ENCODE measurements at regions not wholly inside any gene's neighbourhood (a gene's known extent, or its start where the extent isn't known, plus 50 kb on each side); places are given as distances from the start of the nearest gene placed in this dataset.

DNA sequence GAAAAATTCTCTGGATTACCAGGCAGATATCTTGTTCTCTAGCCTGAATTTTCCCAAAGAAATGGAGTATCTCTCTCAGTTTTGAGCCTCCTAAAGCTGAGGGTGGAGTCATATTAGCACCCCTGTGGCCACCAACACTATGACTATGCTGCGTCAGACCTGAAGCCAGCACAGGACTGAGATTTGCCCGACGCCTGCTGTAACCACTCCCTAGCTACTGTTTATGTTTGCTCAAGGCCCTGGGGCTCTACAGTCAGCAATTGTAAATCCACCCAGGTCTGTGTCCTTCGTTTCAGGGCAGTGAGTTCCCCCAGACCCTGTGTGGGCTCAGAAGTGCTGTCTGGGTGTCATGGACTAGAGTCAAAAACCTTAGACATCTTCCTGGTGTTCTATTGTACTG is 61.4 kb downstream of the ZXDA start:
- Histone ChIP-seq H3K4me1 (ENCODE audit: control insufficient read depth, insufficient read depth, low read length) (no peaks in the 10 kb centered on the region), H3K27me3 (ENCODE audit: control insufficient read depth, insufficient read depth, low read length) (no peaks in the 10 kb centered on the region), H3K9me3 (replicated peaks; ENCODE audit: control insufficient read depth, low read depth, low read length) (peaks cover 27% of the 10 kb centered on the region), H3K27ac (ENCODE audit: low read length) (no peak overlapping the region), H3K4me3 (ENCODE audit: low read length) (no peak overlapping the region), H3K36me3 (ENCODE audit: control insufficient read depth, insufficient read depth, low read length) (no peaks in the 10 kb centered on the region)
- 80% methylated on average over 3 of the region's 4 CpGs for WGBS (ENCODE audit: insufficient coverage)
- DNase-seq, result no peak

DNA sequence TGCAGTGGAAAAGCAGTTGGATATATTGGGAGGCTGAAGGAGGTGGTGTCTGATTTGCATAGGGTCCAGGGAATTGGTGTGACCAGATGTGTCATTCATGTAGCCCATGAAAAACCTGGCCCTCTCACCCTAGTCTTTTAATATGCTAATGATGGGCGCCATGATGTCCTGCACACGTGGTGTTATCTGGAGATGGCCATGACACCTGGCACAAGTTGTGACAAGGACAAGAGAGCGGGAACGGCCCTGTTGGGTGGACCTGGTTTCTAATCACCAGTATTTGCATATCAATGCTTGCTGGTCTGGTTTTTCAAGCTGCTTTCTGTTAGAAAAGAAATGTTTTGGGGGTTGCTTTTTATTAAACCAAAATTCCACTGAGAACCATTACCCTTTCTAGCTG is 87.4 kb downstream of the ZXDA start:
- Histone ChIP-seq H3K27me3 (ENCODE audit: control insufficient read depth, insufficient read depth, low read length) (no peaks in the 10 kb centered on the region), H3K36me3 (ENCODE audit: control insufficient read depth, insufficient read depth, low read length) (no peaks in the 10 kb centered on the region), H3K4me1 (ENCODE audit: control insufficient read depth, insufficient read depth, low read length) (no peaks in the 10 kb centered on the region), H3K9me3 (replicated peaks; ENCODE audit: control insufficient read depth, low read depth, low read length) (no peaks in the 10 kb centered on the region), H3K4me3 (ENCODE audit: low read length) (no peak overlapping the region), H3K27ac (ENCODE audit: low read length) (no peak overlapping the region)
- no peak for DNase-seq
- 61% methylated on average over 3 of the region's 4 CpGs for WGBS (ENCODE audit: insufficient coverage)

DNA sequence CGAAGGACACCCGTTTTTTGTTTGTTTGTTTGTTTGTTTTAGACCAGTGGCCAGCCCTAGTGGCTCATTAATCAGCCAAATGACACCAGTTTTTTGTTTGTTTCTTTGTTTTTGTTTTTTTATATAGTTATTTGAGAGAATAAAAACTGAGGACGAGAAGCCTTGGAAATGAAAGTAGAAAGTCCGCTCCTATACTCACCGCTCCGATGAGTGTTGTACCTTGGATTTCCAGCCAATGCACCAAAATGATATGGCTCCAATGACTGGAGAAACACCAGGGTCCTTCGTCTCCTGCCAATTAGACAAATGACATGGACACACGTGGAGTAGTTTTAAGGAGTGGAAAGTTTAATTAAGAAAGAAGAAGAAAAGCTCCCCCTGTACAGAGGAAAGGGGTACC is 87.9 kb downstream of the ZXDA start:
- Histone ChIP-seq H3K4me3 (ENCODE audit: low read length) (no peak overlapping the region), H3K27ac (ENCODE audit: low read length) (no peak overlapping the region), H3K27me3 (ENCODE audit: control insufficient read depth, insufficient read depth, low read length) (no peaks in the 10 kb centered on the region), H3K36me3 (ENCODE audit: control insufficient read depth, insufficient read depth, low read length) (no peaks in the 10 kb centered on the region), H3K4me1 (ENCODE audit: control insufficient read depth, insufficient read depth, low read length) (no peaks in the 10 kb centered on the region), H3K9me3 (replicated peaks; ENCODE audit: control insufficient read depth, low read depth, low read length) (no peaks in the 10 kb centered on the region)
- WGBS (ENCODE audit: insufficient coverage), result 74% methylated on average over 4 of the region's 8 CpGs
- DNase-seq, result no peak

DNA sequence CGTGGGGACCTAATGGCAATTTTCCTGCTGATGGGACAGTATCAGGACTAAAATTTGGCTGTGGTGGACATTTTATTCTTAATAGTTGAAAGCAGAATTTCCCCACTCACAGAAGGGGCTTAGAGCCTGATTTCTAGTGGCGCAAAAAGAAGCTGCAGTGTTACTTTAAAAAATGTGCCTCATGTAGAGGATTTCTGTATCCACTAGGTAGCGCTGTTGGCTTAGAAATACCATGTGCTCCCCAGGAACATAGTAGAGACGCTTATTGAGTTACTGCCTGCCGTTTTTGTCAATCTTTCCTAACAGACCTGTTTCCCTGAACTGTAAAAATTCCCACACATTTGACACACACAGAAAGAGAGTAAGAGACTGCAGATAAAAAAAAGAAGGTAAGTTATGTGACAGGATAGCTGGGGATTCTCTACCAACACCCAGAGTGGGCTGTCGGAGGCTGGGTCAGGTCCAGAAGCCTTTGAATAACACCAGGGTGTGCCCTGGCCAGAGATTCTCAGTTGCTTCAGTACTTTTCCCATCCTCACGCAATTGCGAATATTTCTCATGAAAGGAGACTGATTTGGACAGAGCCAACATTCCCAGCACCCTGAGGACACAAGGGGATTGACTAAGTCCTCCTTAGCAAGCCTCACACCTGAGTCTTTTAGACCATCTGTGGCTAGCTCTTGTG is 88.4 kb downstream of the ZXDA start:
- H3K4me3 ChIP-seq (ENCODE audit: low read length), result no peak overlapping the region

DNA sequence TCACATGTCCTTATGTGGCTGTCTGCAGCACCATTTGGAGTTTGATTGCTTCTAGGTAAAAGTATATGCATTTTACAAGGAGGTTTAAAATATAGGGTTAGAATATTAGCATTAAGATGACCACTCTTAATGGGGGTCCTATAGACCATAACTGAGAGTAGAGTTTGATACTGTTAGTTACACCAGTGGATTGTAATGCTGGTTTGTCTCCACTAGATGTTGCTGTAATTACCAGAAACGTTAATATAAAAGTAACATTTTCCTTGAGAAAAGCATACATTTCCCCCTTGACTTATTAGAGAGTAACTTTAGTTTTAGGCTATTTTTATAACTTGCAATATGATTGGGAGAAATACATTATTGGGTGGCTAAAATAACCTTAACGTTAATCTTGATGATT is 93.0 kb downstream of the ZXDA start:
- H3K4me3 ChIP-seq (ENCODE audit: low read length), result no peak overlapping the region
- WGBS (ENCODE audit: insufficient coverage), result no CpG with 5 or more reads among the region's 2 CpGs
- DNase-seq, result no peak
- H3K27me3 ChIP-seq (ENCODE audit: control insufficient read depth, insufficient read depth, low read length), result no peaks in the 10 kb centered on the region
- no peaks in the 10 kb centered on the region for H3K4me1 ChIP-seq (ENCODE audit: control insufficient read depth, insufficient read depth, low read length)
- no peak overlapping the region for H3K27ac ChIP-seq (ENCODE audit: low read length)
- peaks cover 10% of the 10 kb centered on the region for H3K9me3 ChIP-seq (replicated peaks; ENCODE audit: control insufficient read depth, low read depth, low read length)
- no peaks in the 10 kb centered on the region for H3K36me3 ChIP-seq (ENCODE audit: control insufficient read depth, insufficient read depth, low read length)

More for the DNA sequence above, 88.4 kb downstream of the ZXDA start:
- 22% methylated on average over 2 of the region's 8 CpGs for WGBS (ENCODE audit: insufficient coverage)
- no peak overlapping the region for H3K27ac ChIP-seq (ENCODE audit: low read length)
- H3K4me1 ChIP-seq (ENCODE audit: control insufficient read depth, insufficient read depth, low read length), result no peaks in the 10 kb centered on the region
- DNase-seq, result peak; percentile 22
- H3K9me3 ChIP-seq (replicated peaks; ENCODE audit: control insufficient read depth, low read depth, low read length), result peaks cover under 1% of the 10 kb centered on the region
- no peaks in the 10 kb centered on the region for H3K36me3 ChIP-seq (ENCODE audit: control insufficient read depth, insufficient read depth, low read length)
- no peaks in the 10 kb centered on the region for H3K27me3 ChIP-seq (ENCODE audit: control insufficient read depth, insufficient read depth, low read length)

DNA sequence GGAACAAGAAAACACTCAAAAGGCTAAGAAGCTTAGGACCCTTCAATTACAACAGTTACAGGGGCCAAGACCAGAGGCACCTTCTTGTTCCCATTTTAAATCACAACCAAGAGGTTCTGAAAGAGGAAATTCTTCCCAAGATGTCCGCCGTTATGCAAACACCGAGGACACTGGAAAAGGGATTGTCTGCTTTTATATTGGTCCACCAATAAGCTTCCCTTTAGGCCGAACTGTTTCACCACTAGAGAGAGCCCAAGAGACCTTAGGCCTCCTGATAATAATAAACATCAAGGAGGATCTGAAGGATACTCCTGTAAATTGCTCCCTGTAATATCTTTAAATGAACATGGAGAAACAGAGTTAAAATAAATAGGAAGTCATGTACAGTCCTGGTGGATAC is 92.6 kb upstream of the NLRP2B start:
- WGBS (ENCODE audit: insufficient coverage), result no CpG with 5 or more reads among the region's 4 CpGs
- no peaks in the 10 kb centered on the region for H3K27me3 ChIP-seq (ENCODE audit: control insufficient read depth, insufficient read depth, low read length)
- no peak for DNase-seq
- no peak overlapping the region for H3K27ac ChIP-seq (ENCODE audit: low read length)
- peaks cover 5% of the 10 kb centered on the region for H3K9me3 ChIP-seq (replicated peaks; ENCODE audit: control insufficient read depth, low read depth, low read length)
- H3K36me3 ChIP-seq (ENCODE audit: control insufficient read depth, insufficient read depth, low read length), result no peaks in the 10 kb centered on the region
- H3K4me3 ChIP-seq (ENCODE audit: low read length), result no peak overlapping the region
- H3K4me1 ChIP-seq (ENCODE audit: control insufficient read depth, insufficient read depth, low read length), result no peaks in the 10 kb centered on the region

DNA sequence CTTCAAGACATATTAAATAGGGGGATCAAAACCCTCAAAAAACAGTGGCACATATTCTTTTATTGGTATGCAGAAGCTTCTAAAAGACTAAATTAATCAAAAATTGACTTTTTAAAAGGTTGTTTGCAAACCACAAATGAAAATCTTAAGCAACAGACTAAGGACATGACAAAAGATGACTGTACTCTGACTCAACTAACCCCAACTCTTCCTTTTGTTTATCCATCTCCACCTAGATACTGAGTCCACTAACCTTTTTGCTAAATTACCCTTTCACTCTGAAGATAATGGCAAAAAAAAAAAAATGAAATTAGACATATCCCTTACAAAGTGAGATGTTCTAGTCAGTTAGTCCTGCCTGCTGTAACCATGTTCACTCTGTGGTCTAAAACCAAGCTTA is 91.6 kb upstream of the NLRP2B start:
- DNase-seq, result no peak
- H3K9me3 ChIP-seq (replicated peaks; ENCODE audit: control insufficient read depth, low read depth, low read length), result peaks cover 3% of the 10 kb centered on the region
- no peaks in the 10 kb centered on the region for H3K36me3 ChIP-seq (ENCODE audit: control insufficient read depth, insufficient read depth, low read length)
- H3K4me3 ChIP-seq (ENCODE audit: low read length), result no peak overlapping the region
- H3K27ac ChIP-seq (ENCODE audit: low read length), result no peak overlapping the region
- H3K4me1 ChIP-seq (ENCODE audit: control insufficient read depth, insufficient read depth, low read length), result no peaks in the 10 kb centered on the region
- no peaks in the 10 kb centered on the region for H3K27me3 ChIP-seq (ENCODE audit: control insufficient read depth, insufficient read depth, low read length)

DNA sequence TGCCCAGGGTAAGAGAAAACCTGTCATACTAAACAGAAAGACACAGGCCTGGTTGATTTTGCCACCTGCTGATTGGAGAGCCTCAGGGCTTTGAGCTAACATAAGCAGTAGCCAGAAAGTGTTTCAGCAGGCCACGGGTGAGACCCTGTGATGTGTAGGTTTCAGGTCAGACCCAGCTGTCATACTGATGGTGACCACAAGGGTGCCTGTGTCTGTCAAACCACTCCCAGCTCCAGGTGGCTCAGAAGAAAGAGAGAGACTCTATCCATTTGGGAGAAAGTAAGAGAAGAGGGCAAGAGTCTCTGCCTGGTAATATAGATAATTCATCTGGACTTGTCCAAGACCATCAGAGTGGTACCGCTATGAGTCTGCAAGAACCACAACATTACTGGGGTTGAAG is 72.8 kb upstream of the NLRP2B start:
- Histone ChIP-seq H3K4me1 (ENCODE audit: control insufficient read depth, insufficient read depth, low read length) (no peaks in the 10 kb centered on the region), H3K27ac (ENCODE audit: low read length) (no peak overlapping the region), H3K9me3 (replicated peaks; ENCODE audit: control insufficient read depth, low read depth, low read length) (peaks cover 14% of the 10 kb centered on the region), H3K4me3 (ENCODE audit: low read length) (no peak overlapping the region), H3K36me3 (ENCODE audit: control insufficient read depth, insufficient read depth, low read length) (no peaks in the 10 kb centered on the region), H3K27me3 (ENCODE audit: control insufficient read depth, insufficient read depth, low read length) (no peaks in the 10 kb centered on the region)
- WGBS (ENCODE audit: insufficient coverage), result 60% methylated on average over 1 of the region's 2 CpGs
- no peak for DNase-seq

DNA sequence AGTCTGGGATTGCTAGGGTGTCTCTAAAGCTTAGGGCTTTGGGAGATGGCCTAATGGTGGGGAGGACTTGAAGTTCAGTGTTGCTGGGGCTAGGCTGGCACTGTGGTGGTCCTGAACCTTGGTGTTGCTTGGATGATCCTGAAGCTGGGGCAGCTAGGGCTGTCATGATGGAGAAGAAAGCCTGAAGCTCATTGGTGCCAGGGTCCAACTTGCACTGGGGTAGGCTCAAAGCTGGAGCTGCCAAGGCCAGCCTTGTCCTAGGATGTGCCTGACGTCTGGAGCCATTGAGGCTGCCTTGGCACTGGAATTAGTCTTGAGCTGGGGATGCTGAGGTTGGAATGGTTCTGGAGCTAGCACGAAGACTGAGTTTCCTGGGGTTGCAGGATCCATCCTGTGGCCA is 61.0 kb upstream of the NLRP2B start:
- Histone ChIP-seq H3K27ac (ENCODE audit: low read length) (no peak overlapping the region), H3K4me1 (ENCODE audit: control insufficient read depth, insufficient read depth, low read length) (no peaks in the 10 kb centered on the region), H3K36me3 (ENCODE audit: control insufficient read depth, insufficient read depth, low read length) (no peaks in the 10 kb centered on the region), H3K4me3 (ENCODE audit: low read length) (no peak overlapping the region), H3K27me3 (ENCODE audit: control insufficient read depth, insufficient read depth, low read length) (no peaks in the 10 kb centered on the region), H3K9me3 (replicated peaks; ENCODE audit: control insufficient read depth, low read depth, low read length) (peaks cover 6% of the 10 kb centered on the region)
- 37% methylated on average over 2 of the region's 2 CpGs for WGBS (ENCODE audit: insufficient coverage)
- no peak for DNase-seq

DNA sequence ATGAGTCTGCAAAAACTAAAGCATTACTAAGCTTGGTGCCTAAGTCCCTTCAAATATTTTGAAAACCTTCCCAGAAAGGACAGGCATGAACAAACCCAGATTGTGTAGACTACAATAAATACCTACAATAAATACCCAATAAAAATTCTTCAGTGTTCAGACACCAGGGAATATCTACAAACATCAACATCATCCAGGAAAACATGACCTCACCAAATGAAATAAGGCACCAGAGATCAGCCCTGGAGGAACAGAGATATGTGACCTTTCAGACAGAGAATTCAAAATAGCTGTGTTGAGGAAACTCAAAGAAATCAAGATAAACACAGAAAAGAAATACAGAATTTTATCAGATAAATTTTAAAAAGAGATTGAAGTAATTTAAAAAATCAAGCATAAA is 57.8 kb upstream of the NLRP2B start:
- Histone ChIP-seq H3K36me3 (ENCODE audit: control insufficient read depth, insufficient read depth, low read length) (no peaks in the 10 kb centered on the region), H3K27ac (ENCODE audit: low read length) (no peak overlapping the region), H3K4me3 (ENCODE audit: low read length) (no peak overlapping the region), H3K4me1 (ENCODE audit: control insufficient read depth, insufficient read depth, low read length) (no peaks in the 10 kb centered on the region), H3K27me3 (ENCODE audit: control insufficient read depth, insufficient read depth, low read length) (no peaks in the 10 kb centered on the region), H3K9me3 (replicated peaks; ENCODE audit: control insufficient read depth, low read depth, low read length) (peaks cover 3% of the 10 kb centered on the region)
- no peak for DNase-seq
